ENCODE measurements at regions not wholly inside any gene's neighbourhood (a gene's known extent, or its start where the extent isn't known, plus 50 kb on each side); places are given as distances from the start of the nearest gene placed in this dataset.

- DNase-seq (ENCODE audit: low read depth), result no peak
These were observed 539.8 kb upstream of the RAB6C start for GRCh38 chr2:129439406-129440302.

GRCh38 chr2:129441610-129442009, 537.9 kb upstream of the RAB6C start:
- DNase-seq (ENCODE audit: low read depth), result no peak

- DNase-seq (ENCODE audit: low read depth), result no peak
These were observed 536.1 kb upstream of the RAB6C start for GRCh38 chr2:129443235-129443864.

GRCh38 chr2:129443865-129444739, 535.4 kb upstream of the RAB6C start:
- no peak for DNase-seq (ENCODE audit: low read depth)

GRCh38 chr2:129444751-129445150, 534.7 kb upstream of the RAB6C start:
- DNase-seq (ENCODE audit: low read depth), result no peak

- no peak for DNase-seq (ENCODE audit: low read depth)
These were observed 522.8 kb upstream of the RAB6C start for GRCh38 chr2:129456691-129457090.

- DNase-seq (ENCODE audit: low read depth), result no peak
These were observed 522.1 kb upstream of the RAB6C start for GRCh38 chr2:129457277-129457818.

- no peak for DNase-seq (ENCODE audit: low read depth)
These were observed 521.5 kb upstream of the RAB6C start for GRCh38 chr2:129458006-129458405.

- DNase-seq (ENCODE audit: low read depth), result no peak
These were observed 521.0 kb upstream of the RAB6C start for GRCh38 chr2:129458436-129458835.

GRCh38 chr2:129459200-129459876, 520.1 kb upstream of the RAB6C start:
- no peak for DNase-seq (ENCODE audit: low read depth)

- no peak for DNase-seq (ENCODE audit: low read depth)
These were observed 519.6 kb upstream of the RAB6C start for GRCh38 chr2:129459881-129460280.

- DNase-seq (ENCODE audit: low read depth), result no peak
These were observed 518.9 kb upstream of the RAB6C start for GRCh38 chr2:129460299-129461198.

GRCh38 chr2:129462349-129462748, 517.1 kb upstream of the RAB6C start:
- DNase-seq (ENCODE audit: low read depth), result no peak

- DNase-seq (ENCODE audit: low read depth), result no peak
These were observed 516.5 kb upstream of the RAB6C start for GRCh38 chr2:129462967-129463366.

- DNase-seq (ENCODE audit: low read depth), result no peak
These were observed 515.4 kb upstream of the RAB6C start for GRCh38 chr2:129464036-129464435.

GRCh38 chr2:129464631-129465030, 514.8 kb upstream of the RAB6C start:
- DNase-seq (ENCODE audit: low read depth), result no peak

- DNase-seq (ENCODE audit: low read depth), result no peak
These were observed 514.4 kb upstream of the RAB6C start for GRCh38 chr2:129465045-129465444.

- DNase-seq (ENCODE audit: low read depth), result no peak
These were observed 513.1 kb upstream of the RAB6C start for GRCh38 chr2:129466389-129466788.

GRCh38 chr2:129467012-129467779, 512.3 kb upstream of the RAB6C start:
- DNase-seq (ENCODE audit: low read depth), result no peak

GRCh38 chr2:129467941-129468340, 511.5 kb upstream of the RAB6C start:
- DNase-seq (ENCODE audit: low read depth), result no peak
